Stimulated activated CD4-positive, alpha-beta T cell treated with anti-CD3 and anti-CD28 coated beads, TNF-alpha, amount 100 ng/mL, for 4 hours (primary cell): ENCODE measurements at regions not wholly inside any gene's neighbourhood (a gene's known extent, or its start where the extent isn't known, plus 50 kb on each side); places are given as distances from the start of the nearest gene placed in this dataset.
"Not testable (repeated sequence)": the region's sequence is repeated elsewhere in the genome, so short reads cannot be mapped to it uniquely, and the experiment has no call there.

Experiments
- DNase-seq, 3 experiments: peaks; one replicate each; pipeline ENCODE4 v3.0.0-alpha.2; 2020; ENCODE audit warnings: low read depth in 3 of 3

DNA sequence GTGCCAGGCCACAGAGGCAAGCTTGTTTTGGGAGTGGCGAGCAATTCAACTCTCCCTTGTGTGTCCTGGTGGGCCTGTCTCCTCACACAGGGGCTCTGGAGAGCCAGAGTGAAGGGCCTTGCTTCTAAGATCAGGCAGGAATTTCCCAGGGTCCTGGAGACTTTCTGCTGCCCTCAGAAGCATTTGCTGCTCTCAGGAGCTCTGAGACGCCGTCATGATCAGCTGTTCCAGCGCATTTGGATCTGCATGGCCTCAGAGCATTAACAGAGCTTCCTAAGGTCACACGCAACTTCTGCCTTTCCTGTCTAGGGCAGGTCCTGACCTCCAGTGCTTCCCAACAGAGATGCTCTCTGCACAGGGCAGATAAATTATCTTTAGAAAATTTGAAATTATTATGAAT, 52.2 kb upstream of the C10orf90 start:
- DNase-seq = no peak

DNA sequence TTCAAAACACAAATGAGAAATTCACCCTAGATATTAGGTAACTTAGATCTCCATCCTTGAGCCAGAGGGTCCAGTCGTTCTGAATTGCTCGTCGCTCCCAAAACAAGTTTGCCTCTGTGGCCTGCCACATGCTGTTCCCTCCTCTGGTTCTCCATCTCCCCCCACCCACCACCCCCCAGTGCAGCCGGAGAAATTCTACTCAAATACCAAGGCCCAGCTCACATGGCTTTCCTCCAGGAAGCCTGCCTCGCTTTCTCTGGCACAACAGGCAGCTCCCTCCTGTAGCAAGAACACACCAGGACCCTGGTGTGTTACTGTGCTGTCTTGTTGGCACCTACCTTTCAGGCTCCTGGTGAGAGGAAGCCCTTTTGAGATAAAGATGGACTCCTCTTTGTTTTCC, 52.7 kb upstream of the C10orf90 start:
- DNase-seq = no peak

DNA sequence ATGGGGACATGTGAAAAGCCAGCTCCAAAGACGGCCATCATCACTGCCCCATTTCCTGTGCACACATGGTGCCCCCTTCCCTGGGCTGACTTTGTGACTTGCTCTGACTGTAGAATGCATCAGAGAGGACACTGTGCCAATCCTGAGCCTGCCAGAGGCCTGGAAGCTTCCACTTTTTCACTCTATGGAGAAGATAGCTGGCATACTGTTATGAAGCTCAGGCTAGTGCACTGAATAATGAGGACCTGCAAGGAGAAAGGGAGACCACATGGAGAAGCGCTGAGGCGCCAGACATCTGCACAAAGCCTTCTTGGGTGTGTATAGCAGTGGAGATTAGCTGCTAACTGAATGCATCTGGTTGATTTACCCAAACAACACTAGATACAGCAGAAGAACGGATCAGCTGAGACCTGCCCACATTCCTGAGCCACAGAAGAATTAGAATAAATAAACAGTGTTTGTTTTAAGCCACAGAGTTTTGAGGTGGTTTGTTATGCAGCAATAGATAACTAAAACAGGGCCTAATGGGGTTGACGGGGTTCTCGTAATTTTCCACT, 58.9 kb upstream of the C10orf90 start:
- DNase-seq = no peak

DNA sequence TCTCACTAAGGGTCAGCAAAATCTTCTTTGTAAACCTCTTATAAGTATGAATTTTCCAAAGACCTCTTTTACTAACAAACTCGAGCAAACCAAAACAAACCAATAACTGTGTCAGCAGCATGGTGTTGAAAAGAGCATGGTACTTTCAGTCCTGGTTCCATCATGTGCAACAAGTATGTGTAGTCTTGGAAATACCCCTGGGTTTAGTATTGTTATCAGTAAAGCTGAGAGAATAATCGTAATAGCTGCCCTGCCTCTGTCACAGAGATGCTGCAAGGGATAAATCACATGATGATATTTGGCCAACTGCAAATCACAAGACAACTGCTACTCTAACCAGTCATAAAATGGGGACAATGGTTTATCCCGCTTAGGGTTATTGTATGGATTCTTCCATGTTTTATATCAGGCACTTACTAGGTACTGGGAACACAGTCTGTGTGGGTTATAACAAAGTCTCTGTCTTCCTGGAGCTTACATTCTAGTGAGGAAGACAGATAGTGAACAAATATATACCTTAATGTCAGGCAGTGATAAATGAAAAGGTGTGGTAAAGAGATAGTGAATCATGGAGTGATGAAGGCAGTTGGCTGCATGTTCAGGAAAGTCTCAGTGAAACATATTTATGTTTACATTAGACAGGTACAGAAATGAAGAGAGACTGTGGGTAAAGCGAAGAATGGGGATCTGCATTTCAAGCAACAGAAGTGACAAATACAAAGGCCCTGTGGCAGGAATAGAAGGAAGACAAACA, 60.5 kb upstream of the C10orf90 start:
- no peak for DNase-seq

DNA sequence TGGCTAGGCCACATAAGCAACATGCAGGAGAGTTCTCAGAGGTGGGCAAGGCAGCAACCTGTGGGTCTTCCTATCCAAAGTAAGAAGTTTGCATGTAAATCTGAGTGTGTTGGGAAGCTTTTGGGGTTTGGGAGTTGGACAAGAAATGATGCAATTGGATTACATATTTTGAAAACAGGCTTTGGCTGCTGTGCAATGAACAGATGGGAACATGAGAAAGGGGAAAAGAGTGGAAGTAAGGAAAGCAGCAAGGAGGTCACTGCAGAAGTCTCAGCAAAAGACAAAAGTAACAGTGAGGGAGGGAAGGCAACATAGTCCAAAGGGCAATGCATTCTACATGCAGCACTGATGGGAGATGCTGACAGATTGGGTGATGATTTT, 61.1 kb upstream of the C10orf90 start:
- DNase-seq = no peak

DNA sequence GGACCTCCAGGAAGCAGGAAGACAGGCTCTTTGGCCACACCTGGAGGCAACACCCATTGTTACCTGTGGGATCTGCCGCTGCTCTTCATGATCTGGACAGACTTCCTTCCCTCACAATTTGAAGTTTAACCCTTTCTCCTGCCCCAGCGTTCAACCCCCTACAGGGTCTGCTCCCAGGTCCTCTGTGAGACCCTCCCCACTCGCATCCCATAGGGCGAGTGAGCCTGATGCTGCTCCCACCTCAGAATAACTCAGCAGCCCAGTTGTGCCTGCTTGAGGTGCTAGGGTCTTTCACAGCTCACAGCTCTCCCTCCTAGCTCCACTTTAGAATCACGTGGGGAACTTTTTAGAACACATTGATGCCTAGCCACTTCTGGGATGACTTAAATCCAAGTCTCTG, 61.8 kb upstream of the C10orf90 start:
- DNase-seq = no peak

DNA sequence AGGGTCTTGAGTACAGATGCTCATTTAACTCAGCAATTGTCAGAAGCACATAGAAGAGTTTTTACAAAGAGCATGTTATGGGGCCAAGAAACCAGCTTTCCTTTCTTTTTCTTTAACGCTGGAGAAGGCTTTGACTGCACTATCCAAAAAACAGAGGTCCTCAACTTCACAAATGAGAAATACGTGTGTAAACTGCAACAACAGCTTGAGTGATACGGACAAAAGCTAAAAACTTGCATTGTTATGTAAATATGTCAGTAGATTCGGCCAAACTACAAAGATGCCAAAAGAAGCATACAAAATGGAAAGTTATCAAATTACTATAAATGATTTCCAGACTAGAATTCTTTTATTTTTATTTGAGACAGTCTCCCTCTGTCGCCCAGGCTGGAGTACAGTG, 62.4 kb upstream of the C10orf90 start:
- DNase-seq = no peak

DNA sequence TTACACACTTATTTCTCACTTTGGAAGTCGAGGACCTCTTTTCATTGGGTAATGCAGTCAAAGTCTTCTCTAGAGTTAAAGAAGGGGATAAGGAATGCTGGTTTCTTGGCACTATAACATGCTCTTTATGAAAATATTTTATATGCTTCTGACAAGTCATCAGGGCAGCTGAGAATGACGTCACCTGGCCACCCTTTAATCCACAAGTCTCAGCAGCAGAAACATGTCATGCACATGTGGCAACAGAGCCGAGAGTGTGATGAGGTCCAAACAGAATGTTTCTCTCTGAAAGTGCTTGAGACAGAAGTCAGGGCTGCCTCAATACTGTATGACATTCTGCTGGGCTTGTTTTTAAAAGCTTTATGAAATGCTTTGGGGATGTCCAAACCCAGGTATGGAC, 63.5 kb upstream of the C10orf90 start:
- no peak for DNase-seq

DNA sequence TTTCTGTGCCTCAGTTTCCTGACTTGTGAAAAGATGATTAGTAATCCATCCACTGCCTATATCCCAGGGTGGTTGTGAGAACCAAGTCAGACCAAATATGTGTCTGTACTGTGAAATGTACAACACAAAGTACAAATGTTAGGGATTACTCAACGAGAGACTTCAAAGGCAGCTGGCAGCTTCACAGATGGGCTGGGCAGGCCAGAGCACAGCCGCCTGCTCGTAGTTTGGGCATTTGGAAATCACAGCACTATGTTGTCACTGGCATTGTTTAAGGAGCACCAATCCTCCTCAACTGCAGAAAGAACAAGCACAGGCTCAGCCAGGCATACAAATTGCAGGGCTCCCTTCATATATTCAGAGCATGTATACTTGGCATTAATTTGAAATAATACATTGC, 64.5 kb upstream of the C10orf90 start:
- DNase-seq = no peak

DNA sequence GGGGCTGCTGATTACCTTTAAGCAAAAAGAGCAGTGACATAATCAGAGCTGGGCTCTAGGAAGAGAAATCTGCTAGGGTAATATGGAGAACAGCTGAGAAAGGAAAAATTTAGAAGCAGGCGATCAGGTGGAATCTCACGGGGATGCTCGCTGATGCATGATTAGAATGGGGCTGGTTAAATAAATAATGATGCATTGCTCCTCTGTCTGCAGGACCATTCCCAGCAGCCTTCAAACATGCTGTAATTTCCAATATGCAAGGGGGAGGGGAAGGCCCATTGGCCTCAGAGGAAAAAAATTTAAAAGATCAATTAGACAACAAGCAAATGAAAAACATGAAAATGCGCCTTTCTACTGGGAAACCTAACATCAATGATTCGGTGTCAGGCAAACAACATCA, 65.6 kb upstream of the C10orf90 start:
- DNase-seq = no peak

DNA sequence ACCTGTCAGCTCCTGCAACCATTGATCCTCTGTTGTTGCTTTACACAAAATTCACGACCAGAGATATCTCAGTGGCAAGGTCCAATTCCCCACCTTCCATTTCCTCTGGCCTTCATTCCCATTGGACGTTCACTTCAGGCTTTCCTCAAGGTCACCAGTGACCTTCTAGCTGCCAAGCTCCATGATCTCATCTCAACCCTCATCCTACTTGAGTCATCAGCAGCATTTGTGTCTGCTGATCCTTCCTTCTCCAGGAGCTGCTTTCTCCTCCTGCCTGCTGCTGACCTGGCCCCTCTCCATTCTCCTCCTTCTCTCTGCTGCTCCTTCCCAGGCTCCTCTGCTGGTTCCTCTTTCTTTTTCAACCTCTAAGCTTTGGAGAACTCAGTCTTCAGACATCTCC, 66.2 kb upstream of the C10orf90 start:
- no peak for DNase-seq

DNA sequence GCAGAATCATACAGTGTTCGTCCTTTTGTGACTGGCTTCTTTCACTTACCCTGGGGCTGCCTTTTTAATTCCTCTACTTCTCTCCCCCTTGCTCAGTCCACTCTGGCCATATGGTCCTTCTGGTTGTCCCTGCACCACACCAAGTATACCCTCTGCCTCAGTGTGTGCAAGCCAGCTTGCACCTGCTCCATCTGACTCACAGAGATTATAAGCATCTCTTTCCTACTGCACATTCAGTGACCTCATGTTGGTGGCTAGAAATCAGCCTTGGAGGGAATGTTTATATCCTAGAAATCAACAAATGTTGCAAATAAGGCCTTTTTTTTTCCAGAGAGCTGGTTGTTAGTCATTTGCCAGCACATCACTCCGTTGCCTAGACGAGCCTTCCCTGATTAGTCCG, 67.5 kb upstream of the C10orf90 start:
- no peak for DNase-seq

DNA sequence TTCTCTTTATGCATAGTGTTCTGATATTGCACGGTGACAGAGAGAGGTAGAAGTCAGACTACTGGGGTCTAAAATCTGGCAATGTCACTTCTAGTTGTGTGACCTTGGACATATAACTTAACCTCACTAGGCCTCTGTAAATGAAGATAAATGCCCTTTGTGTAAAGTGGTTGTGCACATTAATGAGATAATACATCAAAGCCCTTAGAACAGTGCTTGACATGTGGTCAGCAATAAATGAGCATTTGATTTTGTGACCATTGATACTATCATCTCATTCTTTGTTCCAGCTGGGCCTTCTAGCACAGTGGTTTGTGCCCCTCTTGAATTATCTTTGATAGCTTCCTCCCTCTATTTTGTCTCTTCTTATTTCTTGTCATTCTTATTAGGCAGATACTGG, 74.1 kb upstream of the C10orf90 start:
- DNase-seq = no peak

DNA sequence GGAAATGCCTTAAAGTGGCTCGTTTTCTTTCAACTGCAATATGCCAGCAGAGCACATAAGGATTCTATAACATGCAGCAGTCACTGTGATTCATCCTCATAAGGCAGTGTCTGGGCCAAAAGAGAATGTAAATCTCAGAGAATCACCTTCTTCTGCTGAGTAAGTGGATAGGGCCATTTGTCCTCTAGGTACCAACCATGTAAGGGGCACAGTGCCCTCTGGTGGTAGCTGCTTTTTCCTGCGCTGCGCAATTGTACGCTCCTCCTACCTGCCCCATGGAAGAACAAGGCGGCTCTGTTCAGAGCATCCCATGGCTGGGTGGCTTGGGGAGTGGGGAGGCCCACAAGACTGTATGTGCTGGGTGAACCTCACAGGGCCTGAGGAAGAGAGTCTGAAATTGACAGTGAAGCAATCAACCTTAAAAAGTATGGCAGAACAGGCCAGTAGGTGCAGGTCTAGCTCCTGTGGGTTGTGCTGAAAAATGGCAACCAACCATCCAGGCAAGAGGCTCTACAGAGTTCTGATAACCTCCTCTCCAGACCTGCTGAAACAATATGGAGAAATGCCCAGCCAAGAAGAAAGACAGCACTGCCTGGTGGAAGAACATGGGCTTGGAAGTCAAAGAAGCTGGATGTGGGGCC, 78.6 kb upstream of the C10orf90 start:
- peak in 1 of 3 experiments; percentile 8 for DNase-seq

DNA sequence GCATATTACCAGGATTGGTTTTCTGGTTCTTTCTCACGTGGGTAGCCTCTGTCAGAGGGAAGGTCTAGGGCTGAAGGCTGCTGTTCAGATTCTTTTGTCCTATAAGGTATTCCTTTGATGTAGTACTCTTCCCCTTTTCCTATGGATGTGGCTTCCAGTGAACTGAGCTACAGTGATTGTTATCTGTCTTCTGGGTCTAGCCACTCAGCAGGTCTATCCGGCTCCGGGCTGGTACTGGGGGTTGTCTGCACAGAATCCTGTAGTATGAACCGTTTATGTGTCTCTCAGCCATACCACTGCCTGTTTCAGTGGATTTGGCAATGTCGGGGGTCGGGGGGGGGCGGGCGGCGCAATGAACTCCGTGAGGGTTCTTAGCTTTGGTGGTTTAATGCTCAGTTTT, 84.5 kb upstream of the C10orf90 start:
- DNase-seq = no peak

DNA sequence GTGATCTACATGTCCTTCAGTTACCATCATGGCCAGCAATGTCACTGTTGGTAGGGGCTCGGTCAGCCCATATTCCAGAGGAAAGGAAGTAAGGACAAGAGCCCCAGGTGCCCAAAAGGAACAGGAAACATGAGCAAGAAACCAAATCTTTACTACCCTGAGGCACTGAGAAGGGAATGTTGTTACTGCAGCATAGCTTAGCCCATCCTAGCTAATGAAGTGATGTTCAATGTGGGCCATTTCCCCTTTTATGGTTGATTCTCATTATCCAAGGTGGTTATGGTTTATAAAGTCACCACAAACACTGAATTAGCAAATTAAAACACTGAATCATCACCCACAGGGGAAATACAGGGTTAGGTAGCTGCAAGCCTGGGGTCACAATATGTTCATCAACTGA, 88.4 kb upstream of the C10orf90 start:
- no peak for DNase-seq

DNA sequence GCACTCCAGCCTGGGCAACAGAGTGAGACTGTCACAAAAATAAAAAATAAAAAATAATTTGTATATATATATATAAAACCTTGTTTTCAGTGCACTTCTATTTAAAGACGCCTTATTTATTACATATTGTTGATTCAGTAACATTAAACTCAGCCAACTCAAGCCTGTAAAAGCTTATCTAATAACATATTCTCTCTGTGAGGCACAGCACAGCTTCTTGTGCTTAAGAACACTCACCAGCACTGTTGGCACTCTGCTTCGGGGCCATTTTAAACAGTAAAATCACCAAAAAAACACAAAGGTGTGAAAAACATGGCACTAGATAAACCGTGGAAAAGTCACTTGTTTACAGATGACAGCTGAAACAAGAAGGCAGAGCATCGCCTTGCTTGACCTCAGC, 89.0 kb upstream of the C10orf90 start:
- no peak for DNase-seq

DNA sequence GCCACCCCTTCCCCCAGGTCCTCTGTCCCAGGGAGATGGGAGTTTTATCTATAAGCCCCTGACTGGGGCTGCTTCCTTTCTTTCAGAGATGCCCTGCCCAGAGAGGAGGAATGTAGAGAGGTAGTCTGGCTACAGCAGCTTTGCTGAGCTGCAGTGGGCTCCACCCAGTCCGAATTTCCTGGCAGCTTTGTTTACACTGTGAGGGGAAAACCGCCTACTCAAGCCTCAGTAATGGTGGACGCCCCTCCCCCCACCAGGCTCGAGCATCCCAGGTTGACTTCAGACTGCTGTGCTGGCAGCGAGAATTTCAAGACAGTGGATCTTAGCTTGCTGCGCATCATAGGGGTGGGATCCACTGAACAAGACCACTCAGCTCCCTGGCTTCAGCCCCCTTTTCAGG, 96.2 kb upstream of the C10orf90 start:
- DNase-seq = not testable (repeated sequence)

DNA sequence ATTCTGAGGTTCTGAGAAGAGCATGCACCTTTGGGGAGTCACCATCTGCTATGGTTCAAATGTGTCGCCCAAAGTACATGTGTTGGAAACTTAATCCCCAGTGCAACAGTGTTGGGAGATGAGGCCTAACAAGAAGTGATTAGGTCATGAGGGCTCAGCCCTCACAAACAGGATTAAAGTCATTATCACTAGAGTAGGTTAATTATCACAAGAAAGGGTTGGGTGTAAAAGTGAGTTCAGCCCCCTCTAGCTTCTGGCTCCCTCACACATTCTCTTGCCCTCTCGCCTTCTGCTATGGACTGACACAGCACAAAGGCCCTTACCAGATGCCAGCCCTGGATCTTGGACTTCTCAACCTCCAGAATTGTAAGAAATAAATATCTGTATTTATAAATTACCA, 100.3 kb upstream of the C10orf90 start:
- DNase-seq = no peak

DNA sequence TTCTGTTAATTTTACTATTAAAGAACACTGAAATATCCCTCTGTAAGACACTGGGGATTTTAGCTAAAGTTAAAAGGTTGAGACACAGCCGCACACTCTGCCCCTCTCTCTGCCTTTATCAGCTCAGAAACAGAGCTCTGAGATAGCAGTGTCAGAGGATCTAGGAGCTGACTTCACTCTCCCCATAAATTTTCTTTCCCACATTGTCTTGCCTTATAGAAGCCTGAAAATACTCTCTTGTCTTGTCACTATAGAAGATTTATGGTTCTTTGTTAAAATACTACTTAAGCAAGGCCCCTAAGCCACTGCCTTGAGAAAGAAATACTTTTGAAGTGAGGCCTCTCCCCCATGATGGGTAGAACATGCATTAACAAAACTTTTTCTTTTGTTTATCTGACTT, 105.7 kb upstream of the C10orf90 start:
- no peak for DNase-seq

DNA sequence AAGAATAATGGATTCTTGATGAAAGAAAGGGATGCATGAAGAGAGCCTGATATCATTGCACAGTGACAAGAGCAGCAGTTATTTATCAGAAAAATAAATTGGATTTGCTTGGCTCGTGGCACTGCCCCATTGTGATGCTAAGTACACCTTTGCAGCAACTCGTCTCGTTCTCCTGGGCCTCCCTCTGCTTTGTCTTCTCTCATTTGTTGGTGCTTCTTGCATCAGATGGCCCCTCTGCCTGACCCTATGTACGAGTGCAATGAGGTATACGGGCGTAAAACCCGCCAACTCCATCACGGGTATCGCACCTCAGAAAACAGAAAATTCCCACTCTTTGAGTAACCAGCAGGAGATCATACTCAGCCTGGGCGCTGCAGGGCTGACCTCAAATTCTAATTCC, 107.2 kb upstream of the C10orf90 start:
- no peak for DNase-seq

DNA sequence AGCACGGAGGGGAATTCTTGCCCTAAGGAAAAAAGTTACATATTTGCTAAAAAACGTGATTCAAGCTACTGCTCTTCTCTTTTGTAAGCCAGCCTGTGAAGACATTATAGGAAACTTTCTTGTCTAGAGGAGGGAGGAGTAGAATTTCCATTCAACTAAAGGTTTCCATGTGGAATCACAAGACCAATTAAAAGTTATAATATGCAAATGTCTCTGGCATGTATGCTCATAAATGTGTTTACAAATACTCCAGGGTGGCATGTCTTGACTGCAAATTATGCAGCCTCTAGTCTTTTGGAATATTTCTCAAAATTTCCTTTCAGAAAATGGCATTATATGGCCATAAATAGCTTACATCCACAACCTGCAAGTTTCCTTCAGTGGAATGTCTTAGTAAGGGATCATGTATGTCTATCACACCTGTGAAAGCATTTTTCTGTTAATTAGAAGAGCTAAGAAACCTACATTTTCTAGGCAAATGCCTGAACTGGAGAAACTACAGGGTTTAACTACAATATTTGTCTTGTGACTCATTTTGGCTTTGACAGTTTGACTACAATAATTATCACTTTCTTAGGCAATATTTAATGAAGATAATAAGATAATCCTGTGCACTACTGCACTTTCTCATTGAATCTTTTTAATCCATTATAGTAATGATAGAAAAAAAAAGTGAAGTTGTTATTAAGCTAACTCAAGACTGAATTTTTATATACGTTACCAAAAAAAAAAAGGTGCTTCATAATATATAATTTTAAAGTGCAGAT, 111.1 kb upstream of the C10orf90 start:
- DNase-seq = no peak
